ENCODE measurements at regions not wholly inside any gene's neighbourhood (a gene's known extent, or its start where the extent isn't known, plus 50 kb on each side); places are given as distances from the start of the nearest gene placed in this dataset.

DNA sequence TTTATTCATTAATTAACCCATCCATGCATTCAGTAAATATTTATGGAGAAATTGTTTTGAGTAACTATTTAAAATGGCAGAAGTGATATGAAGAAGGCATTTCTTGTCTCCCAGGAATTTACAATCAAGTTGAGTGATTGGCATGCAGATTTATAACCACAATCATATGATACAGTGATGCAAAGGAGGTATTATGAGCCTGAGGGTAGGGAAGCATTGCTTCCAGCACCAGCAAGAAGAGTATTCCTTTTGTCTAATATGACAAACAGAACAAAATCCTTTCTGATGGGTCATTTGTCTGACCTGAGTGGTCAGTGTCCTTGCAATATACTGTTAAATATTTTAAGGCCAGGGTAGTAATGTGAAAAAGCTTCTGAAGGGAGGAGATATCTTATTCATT is 244.2 kb upstream of the RGPD4 start:
- no peak overlapping the region for H2BK120ac ChIP-seq (ENCODE audit: low read depth, low read length, poor library complexity, severe bottlenecking)
- H3K14ac ChIP-seq (ENCODE audit: insufficient read depth, low read length): no peak overlapping the region
- no peak overlapping the region for H3K4me2 ChIP-seq (ENCODE audit: insufficient read depth, insufficient read length, low read length)
- no peak overlapping the region for H2BK12ac ChIP-seq (ENCODE audit: insufficient read length, low read depth, low read length)
- H3K4me1 ChIP-seq (ENCODE audit: insufficient read depth, low read length): no peaks in the 10 kb centered on the region
- H2BK15ac ChIP-seq (ENCODE audit: low read depth, low read length): no peak overlapping the region
- H3K27me3 Mint-ChIP-seq (ENCODE audit: low read depth): no peaks in the 10 kb centered on the region
- TF ChIP-seq, protein P1, sequence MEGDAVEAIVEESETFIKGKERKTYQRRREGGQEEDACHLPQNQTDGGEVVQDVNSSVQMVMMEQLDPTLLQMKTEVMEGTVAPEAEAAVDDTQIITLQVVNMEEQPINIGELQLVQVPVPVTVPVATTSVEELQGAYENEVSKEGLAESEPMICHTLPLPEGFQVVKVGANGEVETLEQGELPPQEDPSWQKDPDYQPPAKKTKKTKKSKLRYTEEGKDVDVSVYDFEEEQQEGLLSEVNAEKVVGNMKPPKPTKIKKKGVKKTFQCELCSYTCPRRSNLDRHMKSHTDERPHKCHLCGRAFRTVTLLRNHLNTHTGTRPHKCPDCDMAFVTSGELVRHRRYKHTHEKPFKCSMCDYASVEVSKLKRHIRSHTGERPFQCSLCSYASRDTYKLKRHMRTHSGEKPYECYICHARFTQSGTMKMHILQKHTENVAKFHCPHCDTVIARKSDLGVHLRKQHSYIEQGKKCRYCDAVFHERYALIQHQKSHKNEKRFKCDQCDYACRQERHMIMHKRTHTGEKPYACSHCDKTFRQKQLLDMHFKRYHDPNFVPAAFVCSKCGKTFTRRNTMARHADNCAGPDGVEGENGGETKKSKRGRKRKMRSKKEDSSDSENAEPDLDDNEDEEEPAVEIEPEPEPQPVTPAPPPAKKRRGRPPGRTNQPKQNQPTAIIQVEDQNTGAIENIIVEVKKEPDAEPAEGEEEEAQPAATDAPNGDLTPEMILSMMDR (conservative IDR thresholded peaks at IDR 0.05): no peak
- H3K9me3 ChIP-seq (ENCODE audit: control insufficient read depth, low read depth, low read length): no peaks in the 10 kb centered on the region
- H3K56ac ChIP-seq (ENCODE audit: insufficient read length, low read depth, low read length): no peak overlapping the region
- no peak for DNase-seq
- H3K9ac ChIP-seq (ENCODE audit: extremely low read depth, insufficient read length, low read length): no peak overlapping the region
- H4K5ac ChIP-seq (ENCODE audit: insufficient read length, low read depth, low read length): no peak overlapping the region
- H4K8ac ChIP-seq (replicated peaks; ENCODE audit: insufficient read length, low read depth, low read length): no peak overlapping the region
- H3K23me2 ChIP-seq (ENCODE audit: insufficient read length, low read depth, low read length, poor library complexity, severe bottlenecking): no peaks in the 10 kb centered on the region
- no peak overlapping the region for H3K27ac Mint-ChIP-seq
- no peak overlapping the region for H2AK5ac ChIP-seq (ENCODE audit: insufficient read length, low read length)
- peaks cover 5 to 8% of the 10 kb centered on the region in 2 experiments; a peak in 3 of 4 replicates for H3K4me1 Mint-ChIP-seq
- H4K20me1 ChIP-seq (ENCODE audit: control insufficient read depth, insufficient read depth, insufficient read length): no peaks in the 10 kb centered on the region
- no peak overlapping the region for H3K4me3 Mint-ChIP-seq
- H3K23ac ChIP-seq (ENCODE audit: insufficient read length, low read depth, low read length): no peak overlapping the region
- H3K9me3 Mint-ChIP-seq: no peaks in the 10 kb centered on the region
- no peak overlapping the region for H2AFZ ChIP-seq (ENCODE audit: low read length)
- no peak overlapping the region for H3K27ac ChIP-seq (ENCODE audit: insufficient read length, low read depth, low read length)
- H3K27me3 ChIP-seq (ENCODE audit: insufficient read depth, low read length): no peaks in the 10 kb centered on the region
- no peak overlapping the region for H4K91ac ChIP-seq (ENCODE audit: insufficient read length, low read depth, low read length)
- no peak overlapping the region for H2BK5ac ChIP-seq (ENCODE audit: insufficient read length, low read length)
- no peak overlapping the region for H2BK20ac ChIP-seq (ENCODE audit: low read depth, low read length, poor library complexity, severe bottlenecking)
- no peaks in the 10 kb centered on the region for H3K36me3 Mint-ChIP-seq (ENCODE audit: insufficient read depth in 1 of 3, low read depth in 3 of 3)
- H3K79me1 ChIP-seq (ENCODE audit: insufficient read depth, low read depth, low read length, poor library complexity, severe bottlenecking): no peaks in the 10 kb centered on the region
- no peak overlapping the region for H3T11ph ChIP-seq (ENCODE audit: low read length)
- no peak overlapping the region for H3K18ac ChIP-seq (ENCODE audit: insufficient read length, low read depth, low read length)
- no peaks in the 10 kb centered on the region for H3K79me2 ChIP-seq (ENCODE audit: insufficient read depth, low read length)
- no peak overlapping the region for H3K4ac ChIP-seq (ENCODE audit: low read depth, low read length)

Measured in H9 (cell line).